HG03159 (cell line): ENCODE measurements at regions not wholly inside any gene's neighbourhood (a gene's known extent, or its start where the extent isn't known, plus 50 kb on each side); places are given as distances from the start of the nearest gene placed in this dataset.
"Not testable (repeated sequence)": the region's sequence is repeated elsewhere in the genome, so short reads cannot be mapped to it uniquely, and the experiment has no call there.

Experiments used
- ATAC-seq: cut with Tn5 transposase; IDR thresholded peaks from one replicate; pipeline ENCODE4 v1.9.1; 2021; ENCODE audit warnings: mild to moderate bottlenecking, moderate library complexity; ENCODE audit not compliant: unreplicated experiment

- not testable (repeated sequence) for ATAC-seq
Observed at GRCh38 chr4:17436047-17436749, 75.7 kb downstream of the QDPR start.

- no peak for ATAC-seq
Observed at GRCh38 chr4:17433827-17434226, 78.1 kb downstream of the QDPR start.

- ATAC-seq: no peak
Observed at GRCh38 chr4:17427991-17428390, 83.9 kb downstream of the QDPR start.

- ATAC-seq: no peak
Observed at GRCh38 chr4:17426222-17426621, 85.7 kb downstream of the QDPR start.

GRCh38 chr4:17418010-17418409, 93.9 kb downstream of the QDPR start:
- no peak for ATAC-seq

GRCh38 chr4:17414392-17414791, 97.5 kb downstream of the QDPR start:
- no peak for ATAC-seq

- ATAC-seq: no peak
Observed at GRCh38 chr4:17400686-17401085, 111.2 kb downstream of the QDPR start.

GRCh38 chr4:17398805-17399204, 113.1 kb downstream of the QDPR start:
- no peak for ATAC-seq

- no peak for ATAC-seq
Observed at GRCh38 chr4:17398035-17398434, 113.9 kb downstream of the QDPR start.

GRCh38 chr4:17397611-17398010, 114.3 kb downstream of the QDPR start:
- ATAC-seq: no peak

- ATAC-seq: no peak
Observed at GRCh38 chr4:17385403-17385802, 126.5 kb downstream of the QDPR start.

- no peak for ATAC-seq
Observed at GRCh38 chr4:17380347-17380746, 131.5 kb downstream of the QDPR start.

GRCh38 chr4:17376205-17376604, 135.7 kb downstream of the QDPR start:
- no peak for ATAC-seq

- no peak for ATAC-seq
Observed at GRCh38 chr4:17373666-17374065, 138.2 kb downstream of the QDPR start.

GRCh38 chr4:17370818-17371217, 141.1 kb downstream of the QDPR start:
- ATAC-seq: no peak

GRCh38 chr4:17368408-17368807, 143.5 kb downstream of the QDPR start:
- no peak for ATAC-seq

- ATAC-seq: no peak
Observed at GRCh38 chr4:17367201-17367600, 144.7 kb downstream of the QDPR start.

- no peak for ATAC-seq
Observed at GRCh38 chr4:17366496-17366895, 145.4 kb downstream of the QDPR start.

- no peak for ATAC-seq
Observed at GRCh38 chr4:17362430-17362829, 149.5 kb downstream of the QDPR start.

- no peak for ATAC-seq
Observed at GRCh38 chr4:17358241-17358640, 153.6 kb downstream of the QDPR start.

- ATAC-seq: no peak
Observed at GRCh38 chr4:17356926-17357325, 155.0 kb downstream of the QDPR start.

- ATAC-seq: no peak
Observed at GRCh38 chr4:17352357-17352756, 159.5 kb downstream of the QDPR start.

GRCh38 chr4:17347445-17347844, 164.4 kb downstream of the QDPR start:
- peak; percentile 56 for ATAC-seq
